Sigmoid colon (tissue), 6 donors: ENCODE measurements at regions not wholly inside any gene's neighbourhood (a gene's known extent, or its start where the extent isn't known, plus 50 kb on each side); places are given as distances from the start of the nearest gene placed in this dataset.

ENCODE experiments used
- DNase-seq: peaks from one replicate; pipeline ENCODE4 v3.0.0-alpha.2; 2019
- H3K27ac ChIP-seq, 4 donors: fragments of 200-600 bp; sonication (generic); one replicate each; pipeline ENCODE4 v1.5.1; 2016 to 2019; ENCODE audit warnings: mild to moderate bottlenecking in 1 of 4
- H3K27me3 ChIP-seq, 3 donors: fragments of 200-600 bp; sonication (generic); one replicate each; pipeline ENCODE4 v1.5.1; 2019; ENCODE audit warnings: mild to moderate bottlenecking in 1 of 3
- H3K36me3 ChIP-seq, 4 donors: fragments of 200-600 bp; sonication (generic); one replicate each; pipeline ENCODE4 v1.5.1; 2016 to 2019
- H3K4me1 ChIP-seq, 4 donors: fragments of 200-600 bp; sonication (generic); one replicate each; pipeline ENCODE4 v1.5.1; 2017 to 2019
- H3K4me3 ChIP-seq, 4 donors: fragments of 200-600 bp; sonication (generic); one replicate each; pipeline ENCODE4 v1.5.1; 2017 to 2019; ENCODE audit warnings: mild to moderate bottlenecking in 2 of 4, moderate library complexity in 1 of 4
- H3K9me3 ChIP-seq, 4 donors: fragments of 200-600 bp in 3 of 4; sonication (generic) in 3 of 4; one replicate each; pipeline versions ENCODE4 v1.5.1 to v1.6.1; 2013 to 2019
- CTCF ChIP-seq, 4 experiments: fragments of 450-650 bp in 3 of 4; fragments of 200-600 bp in 1 of 4; IDR thresholded peaks; one replicate each; pipeline ENCODE4 v1.5.1; 2016 to 2019; ENCODE audit warnings: antibody characterized with exemption in 4 of 4, mild to moderate bottlenecking in 3 of 4, moderate library complexity in 2 of 4
- EP300 ChIP-seq, 4 donors: sonication (generic); formaldehyde crosslinking; IDR thresholded peaks; one replicate each; pipeline ENCODE4 v1.6.1; 2017; ENCODE audit warnings: antibody characterized with exemption in 4 of 4
- POLR2A ChIP-seq, 2 donors: fragments of 450-650 bp; IDR thresholded peaks; one replicate each; pipeline ENCODE4 v1.6.1; 2016; ENCODE audit warnings: antibody characterized with exemption in 2 of 2, mild to moderate bottlenecking in 2 of 2, moderate library complexity in 2 of 2
- POLR2AphosphoS5 ChIP-seq, 4 donors: sonication (generic); formaldehyde crosslinking; IDR thresholded peaks; one replicate each; pipeline ENCODE4 v1.6.1; 2017; ENCODE audit warnings: antibody characterized with exemption in 4 of 4
- WGBS, 2 donors: extraction: QIAGEN DNeasy Blood & Tissue Kit; methylation state at CpG; one replicate each; pipeline ENCODE4 v1.1.7; 2013; 5-methylcytosine and 5-hydroxymethylcytosine counted together
- intact Hi-C: fragments of 100-400 bp; cut with DNase I; formaldehyde crosslinking; loops from one replicate; pipeline ENCODE4 v1.15.1; 2023
- donor health status: healthy with polysubstance abuse.
- donor health status: healthy.

- DNase-seq: no peak
- no peak overlapping the region for H3K4me3 ChIP-seq
- WGBS, 2 donors: 63 to 69% methylated on average over 4 of the region's 4 CpGs
- no peaks in the 10 kb centered on the region for H3K9me3 ChIP-seq
- no peaks in the 10 kb centered on the region for H3K36me3 ChIP-seq
- no peak for TF ChIP-seq EP300 (IDR thresholded peaks at IDR 0.05)
- TF ChIP-seq POLR2A (IDR thresholded peaks at IDR 0.05): no peak
- TF ChIP-seq CTCF (IDR thresholded peaks at IDR 0.05): no peak
- TF ChIP-seq POLR2AphosphoS5 (IDR thresholded peaks at IDR 0.05): no peak
- H3K27me3 ChIP-seq: no peaks in the 10 kb centered on the region
- H3K4me1 ChIP-seq: no peaks in the 10 kb centered on the region
- H3K27ac ChIP-seq: no peak overlapping the region
- intact Hi-C loops: no loop called here
These were observed 356.3 kb downstream of the HTR1B start for GRCh38 chr6:77106992-77107391.

GRCh38 chr6:77105091-77105490, 358.2 kb downstream of the HTR1B start:
- Histone ChIP-seq H3K4me1 (no peaks in the 10 kb centered on the region), H3K27ac (no peak overlapping the region), H3K9me3 (no peaks in the 10 kb centered on the region), H3K27me3 (no peaks in the 10 kb centered on the region), H3K4me3 (no peak overlapping the region), H3K36me3 (no peaks in the 10 kb centered on the region)
- no peak for TF ChIP-seq POLR2AphosphoS5 (IDR thresholded peaks at IDR 0.05)
- no peak for TF ChIP-seq POLR2A (IDR thresholded peaks at IDR 0.05)
- no peak for TF ChIP-seq CTCF (IDR thresholded peaks at IDR 0.05)
- no peak for TF ChIP-seq EP300 (IDR thresholded peaks at IDR 0.05)
- WGBS, 2 donors: 21 to 53% methylated on average over 2 of the region's 2 CpGs
- intact Hi-C loops: no loop called here
- no peak for DNase-seq

GRCh38 chr6:77097940-77098339, 365.4 kb downstream of the HTR1B start:
- Histone ChIP-seq H3K4me3 (no peak overlapping the region), H3K36me3 (no peaks in the 10 kb centered on the region), H3K27me3 (no peaks in the 10 kb centered on the region), H3K4me1 (no peaks in the 10 kb centered on the region), H3K27ac (no peak overlapping the region), H3K9me3 (no peaks in the 10 kb centered on the region)
- WGBS, 2 donors: 69 to 71% methylated on average over 2 of the region's 2 CpGs
- TF ChIP-seq POLR2AphosphoS5 (IDR thresholded peaks at IDR 0.05): no peak
- no peak for TF ChIP-seq POLR2A (IDR thresholded peaks at IDR 0.05)
- no peak for TF ChIP-seq EP300 (IDR thresholded peaks at IDR 0.05)
- no peak for TF ChIP-seq CTCF (IDR thresholded peaks at IDR 0.05)
- no peak for DNase-seq
- intact Hi-C loops: no loop called here

- DNase-seq: no peak
- TF ChIP-seq POLR2A (IDR thresholded peaks at IDR 0.05): no peak
- Histone ChIP-seq H3K9me3 (no peaks in the 10 kb centered on the region), H3K27ac (no peak overlapping the region), H3K36me3 (no peaks in the 10 kb centered on the region), H3K4me1 (no peaks in the 10 kb centered on the region), H3K4me3 (no peak overlapping the region), H3K27me3 (no peaks in the 10 kb centered on the region)
- WGBS, 2 donors: 54 to 65% methylated on average over 3 of the region's 3 CpGs
- intact Hi-C loops: no loop called here
These were observed 367.2 kb downstream of the HTR1B start for GRCh38 chr6:77095936-77096627.

GRCh38 chr6:77094821-77095220, 368.5 kb downstream of the HTR1B start:
- Histone ChIP-seq H3K27me3 (no peaks in the 10 kb centered on the region), H3K36me3 (no peaks in the 10 kb centered on the region), H3K27ac (no peak overlapping the region), H3K4me3 (no peak overlapping the region), H3K9me3 (no peaks in the 10 kb centered on the region), H3K4me1 (no peaks in the 10 kb centered on the region)
- no peak for DNase-seq
- no peak for TF ChIP-seq POLR2AphosphoS5 (IDR thresholded peaks at IDR 0.05)
- TF ChIP-seq EP300 (IDR thresholded peaks at IDR 0.05): no peak
- TF ChIP-seq CTCF (IDR thresholded peaks at IDR 0.05): no peak
- no peak for TF ChIP-seq POLR2A (IDR thresholded peaks at IDR 0.05)
- intact Hi-C loops: no loop called here
- 80 to 87% methylated on average over 1 of the region's 1 CpG for WGBS, 2 donors
